GM21423 (cell line): ENCODE measurements at regions not wholly inside any gene's neighbourhood (a gene's known extent, or its start where the extent isn't known, plus 50 kb on each side); places are given as distances from the start of the nearest gene placed in this dataset.

Experiments used
- ATAC-seq: cut with Tn5 transposase; IDR thresholded peaks from one replicate; pipeline ENCODE4 v1.9.1; 2021; ENCODE audit warnings: mild to moderate bottlenecking, moderate library complexity; ENCODE audit not compliant: unreplicated experiment

DNA sequence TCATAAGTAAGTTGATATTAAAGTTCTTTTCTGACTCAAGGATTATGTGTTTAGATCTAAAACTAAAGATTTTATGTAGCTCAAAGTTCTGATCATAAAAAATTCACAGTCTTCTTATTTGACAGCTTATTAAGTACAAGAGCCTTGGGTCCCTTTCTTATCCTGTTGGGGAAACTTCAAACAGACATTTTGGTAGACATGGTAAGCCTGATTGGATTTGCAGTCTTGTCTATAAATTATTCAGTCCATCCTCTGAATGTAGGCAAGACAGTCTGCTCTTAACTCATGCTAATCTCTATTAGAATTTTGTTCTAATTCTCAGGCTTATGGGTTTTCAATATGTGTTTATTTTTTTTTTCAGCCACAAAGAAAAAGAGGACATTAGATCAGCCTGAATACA lies 1718.7 kb upstream of the SLC10A2 start:
- no peak for ATAC-seq

DNA sequence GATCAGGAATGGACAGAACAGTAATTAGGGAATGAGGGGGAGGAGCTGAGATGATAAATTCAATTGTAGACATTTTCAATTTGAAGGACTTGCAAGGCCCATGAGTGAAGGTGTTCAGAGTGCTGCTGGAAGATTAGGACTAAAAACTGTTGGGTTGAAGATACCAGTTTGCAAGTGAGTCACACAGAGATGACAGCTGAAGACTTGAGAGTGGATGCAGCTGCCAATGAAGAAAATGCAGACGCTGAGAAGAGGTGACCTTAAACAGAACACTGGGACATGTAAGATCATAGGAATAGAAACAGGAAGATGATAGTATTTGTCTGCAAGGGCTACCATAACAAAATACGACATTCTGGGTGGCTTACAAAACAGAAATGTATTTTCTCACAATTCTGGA lies 1716.5 kb upstream of the SLC10A2 start:
- ATAC-seq = no peak

DNA sequence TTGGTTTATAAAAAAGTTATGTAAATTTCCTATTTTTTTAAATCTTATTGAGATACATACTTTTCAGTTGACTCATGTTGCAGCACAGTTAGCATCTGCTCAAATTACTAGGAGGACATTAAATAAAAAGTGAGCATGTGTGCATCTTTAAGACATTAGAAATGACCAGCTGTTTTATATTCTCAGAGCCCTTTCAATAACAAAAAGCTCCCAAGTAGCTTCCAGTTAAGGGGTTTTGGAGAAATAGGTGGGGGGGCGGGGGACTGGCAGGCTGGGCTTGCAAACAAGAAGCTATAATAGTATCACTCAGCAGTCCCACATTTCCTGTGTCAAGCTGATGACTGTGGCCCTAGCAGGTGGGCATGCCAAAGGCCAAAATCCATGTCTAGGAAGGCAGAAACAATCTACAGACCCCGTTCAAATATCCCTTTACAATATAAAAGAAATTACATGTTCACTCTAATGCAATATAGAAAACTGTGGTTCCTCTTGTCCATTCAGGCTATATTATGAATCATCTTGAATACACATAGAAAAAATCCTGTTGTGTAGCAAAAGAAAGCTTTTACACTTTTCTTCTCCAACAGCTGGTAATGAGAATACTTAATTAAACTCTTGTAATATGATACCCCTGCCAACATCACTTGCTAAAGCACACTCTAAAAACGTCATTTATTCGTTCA lies 1713.2 kb upstream of the SLC10A2 start:
- ATAC-seq = no peak

DNA sequence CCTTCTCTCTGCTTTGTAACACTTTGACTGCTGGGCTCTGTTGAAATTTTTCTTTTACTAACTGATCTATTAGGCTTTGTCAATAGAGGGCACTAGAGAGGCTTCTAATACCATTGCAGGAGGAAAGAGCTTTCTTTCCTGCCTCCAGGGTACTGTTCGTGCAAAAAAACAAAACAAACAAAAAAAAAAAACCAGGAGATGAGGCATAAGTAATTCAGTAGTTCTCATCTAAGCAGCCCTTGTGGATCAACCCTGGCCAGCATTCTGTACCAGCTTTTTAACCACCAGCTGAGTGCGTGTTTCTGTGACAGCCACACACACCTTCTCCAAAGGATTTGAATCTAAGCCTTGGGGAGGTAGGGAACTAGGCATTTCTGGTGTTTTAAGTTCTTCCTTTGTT lies 1707.6 kb upstream of the SLC10A2 start:
- ATAC-seq = peak; percentile 54

DNA sequence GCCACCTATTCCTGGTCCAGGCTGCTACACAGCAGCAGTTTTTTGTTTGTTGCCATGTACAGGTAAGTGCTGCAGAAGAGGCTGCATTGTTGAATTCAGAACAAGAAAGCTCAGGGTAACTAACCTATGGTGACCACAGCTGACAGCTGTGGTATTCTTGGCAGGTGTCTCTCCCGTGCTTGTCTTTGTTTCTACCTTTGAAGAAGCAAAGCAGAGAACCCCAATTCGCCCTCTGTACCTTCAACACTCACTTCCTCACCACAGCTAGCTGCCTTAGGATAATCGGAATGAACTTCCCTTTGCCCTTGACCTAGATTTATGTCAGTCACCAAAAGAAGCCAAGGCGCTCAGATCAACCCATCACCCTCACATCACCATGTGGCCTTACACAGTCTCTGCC lies 1703.3 kb upstream of the SLC10A2 start:
- no peak for ATAC-seq

DNA sequence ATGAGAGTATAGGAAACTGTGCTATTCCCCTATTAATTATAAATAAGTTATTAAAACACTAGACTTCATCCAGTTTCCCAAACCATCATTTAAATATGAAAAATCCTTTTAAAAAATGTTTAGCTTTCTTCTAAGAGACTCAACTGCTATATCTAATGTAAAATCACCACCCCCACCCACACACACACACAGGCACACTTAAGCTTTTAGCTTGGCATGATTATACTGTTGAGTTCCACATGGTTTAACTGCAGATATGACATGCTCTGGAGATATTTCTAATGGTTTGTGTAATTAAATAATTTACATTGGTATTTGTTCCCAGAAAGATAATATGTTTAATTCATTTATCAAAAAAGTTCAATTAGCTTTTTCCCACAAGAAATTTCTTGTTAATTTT lies 1700.1 kb upstream of the SLC10A2 start:
- ATAC-seq = no peak

DNA sequence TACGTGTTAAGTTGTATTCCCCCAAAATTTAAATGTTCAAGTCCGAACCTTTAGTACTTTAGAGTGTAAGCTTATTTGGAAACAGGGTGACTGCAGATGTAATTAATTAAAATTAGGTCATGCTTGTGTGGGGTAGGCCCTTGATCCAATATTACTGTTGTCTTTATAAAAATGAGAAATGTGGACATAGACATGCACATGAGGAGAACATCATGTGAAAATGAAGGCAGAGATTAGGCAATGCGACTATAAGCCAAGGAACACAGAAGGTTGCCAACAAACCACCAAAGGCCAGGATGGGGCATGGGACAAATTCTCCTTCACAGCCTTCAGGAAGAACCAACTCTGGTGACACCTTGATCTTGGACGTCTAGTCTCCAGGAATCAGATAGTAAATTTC lies 1698.4 kb upstream of the SLC10A2 start:
- no peak for ATAC-seq

DNA sequence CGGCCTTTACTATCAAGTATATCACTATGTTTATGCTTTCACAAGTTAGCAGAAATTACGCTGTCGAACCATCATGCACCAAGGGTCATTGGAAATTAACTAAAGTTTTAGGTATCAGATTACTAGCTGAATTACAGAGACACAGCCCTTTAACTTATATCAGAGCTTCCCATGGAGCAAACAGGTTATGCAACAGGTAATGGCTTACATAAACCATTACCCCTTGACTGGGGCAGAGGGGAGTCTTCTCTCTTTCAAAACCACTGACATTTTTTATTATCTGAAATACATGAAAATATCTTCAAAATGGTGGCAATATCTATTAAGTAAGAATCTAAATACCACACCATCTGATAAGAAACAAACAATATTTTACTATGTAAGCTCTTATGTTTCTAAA lies 1692.9 kb upstream of the SLC10A2 start:
- no peak for ATAC-seq

DNA sequence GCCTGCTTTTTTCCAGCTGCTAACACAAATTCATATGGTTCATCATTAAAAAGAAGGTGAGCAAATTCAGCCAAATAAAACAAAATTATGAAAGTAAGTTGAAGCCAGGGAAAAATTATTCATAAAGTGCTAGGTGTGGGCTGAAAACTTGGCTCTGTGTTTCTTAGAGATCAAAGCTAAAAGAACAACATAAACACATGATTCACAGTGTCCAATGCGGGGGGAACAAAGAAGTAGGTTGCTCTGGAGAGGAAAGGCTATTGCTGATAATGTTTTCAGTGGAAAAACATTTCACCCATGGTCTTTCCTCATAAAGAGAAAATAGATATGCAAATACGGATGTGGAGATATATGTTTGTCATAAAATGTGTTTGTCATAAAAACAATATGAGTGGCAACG lies 1691.5 kb upstream of the SLC10A2 start:
- ATAC-seq = no peak

DNA sequence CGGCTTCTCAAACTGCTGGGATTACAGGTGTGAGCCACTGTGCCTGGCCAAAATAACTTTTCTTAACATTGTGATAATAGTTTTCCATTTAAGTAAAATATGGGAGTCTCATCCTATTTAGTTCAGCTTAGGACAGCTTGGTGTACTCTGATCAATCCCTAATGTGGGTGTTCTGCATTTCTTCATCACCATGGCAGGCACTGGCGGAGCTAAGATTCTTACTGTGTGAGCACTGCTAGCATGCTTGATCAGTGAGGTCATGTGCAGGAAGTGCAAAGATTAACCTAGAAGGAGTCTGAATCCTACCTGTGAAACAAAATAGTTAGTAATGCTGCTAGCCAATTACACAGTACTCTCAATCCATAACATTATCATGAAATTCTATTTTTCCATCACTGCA lies 1684.2 kb upstream of the SLC10A2 start:
- no peak for ATAC-seq

DNA sequence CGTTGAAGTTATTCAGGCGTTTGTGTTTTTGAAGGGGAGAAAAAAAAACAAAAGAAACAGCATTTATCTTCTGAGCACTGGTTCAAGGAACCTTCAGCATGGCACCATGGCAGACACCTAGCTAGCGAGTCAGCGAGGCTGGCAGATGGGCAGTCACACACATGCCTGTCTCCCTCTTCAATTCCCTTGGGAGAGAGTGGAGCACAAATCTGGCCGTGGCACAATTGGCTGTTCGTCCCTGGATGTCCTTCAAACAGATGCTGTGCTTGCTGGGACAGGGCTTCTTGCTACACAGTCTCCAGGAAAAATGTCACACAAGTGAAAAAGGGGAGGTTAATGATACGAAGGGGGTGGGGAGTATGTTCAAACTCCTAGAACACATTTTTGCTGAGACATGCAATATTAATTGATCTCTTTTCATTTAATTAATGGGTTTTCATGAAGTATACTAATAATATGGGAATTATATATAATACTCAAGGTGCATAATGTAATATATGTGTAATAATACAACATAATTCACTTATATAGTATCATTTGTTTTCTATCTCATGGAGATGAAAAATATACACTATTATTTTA lies 1674.5 kb upstream of the SLC10A2 start:
- ATAC-seq = no peak

DNA sequence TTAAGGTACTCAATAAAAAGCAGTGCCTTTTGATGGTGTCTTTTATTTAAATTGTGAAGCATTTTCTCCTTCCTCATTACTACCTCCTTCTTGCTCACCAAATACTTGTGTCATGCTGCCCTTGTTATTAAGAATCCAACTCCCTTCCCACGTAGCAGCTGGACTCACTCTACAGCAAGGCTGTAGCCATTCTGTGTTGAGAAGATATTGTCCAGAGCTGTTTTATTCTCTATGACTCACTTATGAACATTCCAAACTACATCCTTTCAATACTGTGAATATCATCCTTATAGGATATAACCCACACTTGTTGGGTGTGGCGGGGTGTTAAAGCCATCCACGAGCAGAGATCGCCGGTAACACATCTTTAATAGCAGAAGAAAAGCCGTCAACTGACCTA lies 1671.5 kb upstream of the SLC10A2 start:
- ATAC-seq = no peak

DNA sequence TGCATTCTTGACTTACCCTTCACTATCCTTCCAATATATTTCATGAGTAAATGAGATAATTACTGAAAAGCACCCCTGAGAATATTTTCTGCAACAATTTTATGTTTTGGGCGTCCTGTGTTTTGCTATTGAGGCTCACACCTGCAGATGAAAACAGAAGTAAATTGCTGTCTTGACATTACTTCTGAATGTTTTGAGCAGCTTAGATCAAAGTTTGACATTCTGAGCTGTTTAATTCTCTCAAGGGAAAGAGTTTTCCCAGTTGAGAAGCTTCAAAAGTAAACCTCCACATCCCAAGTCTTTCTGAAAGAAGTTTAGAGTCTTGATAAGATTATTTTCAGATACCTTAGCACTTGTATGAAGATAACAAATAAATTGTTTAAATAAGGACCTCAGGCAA lies 1667.2 kb upstream of the SLC10A2 start:
- ATAC-seq = no peak

DNA sequence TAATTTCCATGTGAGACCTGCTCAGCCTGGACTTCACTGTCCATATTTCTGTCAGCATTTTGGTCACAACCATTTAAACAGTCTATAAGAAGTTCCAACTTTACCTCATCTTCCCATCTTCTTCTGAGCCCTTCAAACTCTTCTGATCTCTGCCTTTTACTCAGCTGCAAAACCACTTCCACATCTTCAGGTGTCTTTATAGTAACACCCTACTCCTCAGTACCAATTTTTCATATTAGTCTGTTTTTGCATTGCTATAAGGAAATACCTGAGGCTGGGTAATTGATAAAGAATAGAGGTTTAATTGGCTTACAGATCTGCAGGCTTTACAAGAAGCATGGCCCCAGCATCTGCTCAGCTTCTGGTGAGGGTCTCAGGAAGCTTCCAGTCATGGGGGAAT lies 1648.9 kb upstream of the SLC10A2 start:
- no peak for ATAC-seq

DNA sequence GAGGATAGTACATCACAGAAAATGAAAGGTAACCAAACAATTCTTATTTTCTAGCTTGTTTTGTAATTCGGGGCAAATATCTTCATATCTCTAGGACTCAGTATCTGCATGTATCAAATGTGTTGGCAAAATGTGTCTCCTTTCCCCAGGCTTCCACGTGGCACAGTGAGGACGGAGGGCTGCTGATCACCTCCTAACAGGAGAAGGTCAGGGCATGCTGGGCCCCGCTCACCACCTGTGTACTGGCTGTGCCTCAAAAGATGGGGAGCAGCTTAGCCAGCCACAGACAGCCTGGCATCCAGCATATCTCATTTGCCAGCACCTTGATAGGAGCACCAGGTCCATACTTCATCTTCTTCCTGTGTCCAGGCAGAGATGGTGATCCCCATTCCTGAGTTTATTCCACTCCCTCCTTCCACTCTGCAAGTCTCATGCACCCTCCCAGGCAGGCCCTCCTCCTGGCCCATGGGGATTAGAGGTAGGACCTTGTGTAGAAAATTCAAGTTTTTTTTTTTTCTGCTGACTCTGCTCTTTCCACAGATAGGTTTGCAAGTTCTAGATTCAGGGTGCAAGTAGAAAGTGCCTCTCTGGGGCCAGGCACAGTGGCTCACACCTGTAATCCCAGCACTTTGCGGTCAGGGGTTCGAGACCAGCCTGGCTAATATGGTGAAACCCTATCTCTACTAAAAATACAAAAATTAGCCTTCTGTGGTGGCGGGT lies 1639.0 kb upstream of the SLC10A2 start:
- no peak for ATAC-seq

DNA sequence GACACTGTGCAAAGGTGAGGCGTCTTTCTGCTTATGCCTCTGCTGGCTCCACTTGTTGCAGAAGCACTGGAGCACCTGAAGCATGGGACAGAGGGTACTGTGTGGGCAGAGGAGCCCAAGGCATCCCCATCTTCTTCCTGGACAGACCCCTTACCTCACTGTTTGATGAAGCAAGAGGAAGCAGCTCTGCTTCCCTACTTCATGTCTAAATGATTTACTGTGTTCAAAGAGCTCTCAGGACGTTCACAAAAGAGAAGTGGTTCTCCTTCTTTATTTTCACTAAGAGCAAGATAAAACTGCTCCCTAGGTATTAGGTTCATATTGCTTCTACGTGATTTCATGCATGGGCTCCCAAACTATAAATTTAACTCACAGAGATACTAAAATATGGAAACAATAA lies 1635.4 kb upstream of the SLC10A2 start:
- ATAC-seq = no peak

DNA sequence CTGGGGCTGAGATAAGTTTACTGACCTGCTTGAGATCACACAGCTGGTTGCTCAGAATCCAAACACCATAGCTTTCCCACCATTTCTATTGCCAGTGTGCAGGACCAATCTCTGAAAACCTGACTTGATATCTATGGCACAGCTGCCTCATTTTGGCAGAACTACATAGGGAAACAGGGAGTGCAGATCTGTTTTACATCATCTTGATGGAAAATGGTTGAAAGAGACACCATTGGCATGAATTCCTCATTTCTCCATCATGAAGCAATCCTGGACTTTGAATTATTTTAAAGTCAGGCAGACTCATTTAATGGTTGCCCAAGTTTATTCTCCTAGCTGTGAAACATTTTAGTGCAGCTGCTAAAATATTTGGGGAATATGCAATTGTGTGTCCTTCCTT lies 1628.2 kb upstream of the SLC10A2 start:
- ATAC-seq = no peak

DNA sequence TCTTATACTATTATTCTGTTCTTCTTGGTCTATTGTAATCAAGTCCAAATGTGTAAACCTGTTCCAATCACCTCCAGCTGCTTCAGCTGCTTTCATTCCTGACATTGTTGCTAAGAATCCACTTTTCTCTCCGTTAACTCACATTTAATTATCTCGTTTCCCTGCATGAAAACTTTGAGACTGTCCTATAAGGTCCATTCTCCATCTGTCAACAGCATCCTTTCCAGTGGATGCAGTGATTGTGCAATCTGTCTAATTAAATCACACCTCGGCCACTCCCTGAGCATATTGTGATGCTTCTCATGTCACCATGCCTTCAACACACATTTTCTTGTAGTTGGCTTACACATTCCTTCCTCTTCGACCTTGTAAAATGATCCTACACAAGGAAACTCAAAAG lies 1626.9 kb upstream of the SLC10A2 start:
- no peak for ATAC-seq

DNA sequence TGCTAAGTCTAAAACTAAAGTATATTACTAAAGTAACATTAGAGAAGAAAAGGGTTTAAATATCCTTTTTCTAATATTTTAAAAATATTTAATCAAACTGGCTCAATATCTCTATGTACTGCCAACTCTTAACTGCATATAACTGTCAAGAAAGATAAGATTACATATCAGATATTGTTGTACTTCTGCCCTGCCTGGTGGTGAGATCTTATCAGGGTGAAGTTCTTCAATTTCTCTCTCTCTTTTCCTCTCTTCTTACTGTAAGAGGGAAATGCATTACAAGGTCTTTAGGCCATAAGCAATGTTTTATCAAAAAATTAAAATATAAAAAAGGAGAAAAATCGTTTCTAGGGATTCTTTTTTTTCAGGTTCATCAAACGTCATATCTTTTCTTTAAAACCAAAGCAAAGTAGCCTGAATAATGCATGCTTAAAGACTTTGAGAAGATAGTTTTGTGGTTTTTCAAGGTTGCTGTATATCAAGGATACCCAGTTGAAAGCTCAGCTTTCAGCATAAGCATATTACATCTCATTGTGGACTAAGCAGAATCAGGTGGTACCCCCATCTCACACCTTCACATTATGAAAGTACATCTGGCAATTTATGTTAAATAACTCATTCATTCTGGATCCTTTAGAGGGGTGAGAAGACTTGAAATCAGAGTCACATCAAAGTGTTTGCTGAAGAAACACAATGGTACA lies 1625.7 kb upstream of the SLC10A2 start:
- ATAC-seq = no peak

DNA sequence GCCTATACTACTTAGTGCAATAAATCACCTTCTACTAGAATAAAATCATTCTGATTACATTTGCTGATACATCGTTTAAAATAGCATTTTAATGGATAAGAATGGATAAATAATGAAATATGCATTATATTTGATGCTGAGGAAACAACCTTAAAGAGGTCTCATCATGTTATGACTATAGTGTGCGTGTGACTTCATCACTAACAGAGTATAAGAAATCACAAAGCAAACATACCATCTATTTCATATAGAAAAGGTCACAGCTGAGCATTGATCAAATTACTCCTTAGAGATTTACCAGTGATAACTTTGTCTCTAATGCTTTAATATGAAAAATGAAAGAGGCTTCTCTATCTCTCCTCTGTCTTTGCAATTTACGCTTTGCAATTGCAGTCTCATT lies 1620.3 kb upstream of the SLC10A2 start:
- ATAC-seq = no peak

DNA sequence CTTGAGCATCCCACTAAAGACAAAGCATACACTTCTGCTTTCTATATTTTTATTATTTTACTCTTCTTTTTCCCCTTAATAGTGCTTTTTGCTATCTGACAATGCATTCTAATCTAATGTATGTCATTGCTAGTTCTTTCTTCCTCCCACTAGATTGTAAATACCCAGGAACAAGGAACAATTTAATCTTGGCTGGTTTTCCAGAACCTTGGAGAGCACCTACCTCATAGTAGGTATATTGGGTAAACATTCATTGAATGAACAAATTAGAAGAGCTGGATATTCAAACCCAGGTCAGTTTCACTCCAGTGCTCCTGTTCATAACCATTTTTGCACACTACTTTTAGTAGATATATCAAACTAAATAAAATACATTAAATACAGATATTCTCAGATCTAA lies 1617.6 kb upstream of the SLC10A2 start:
- ATAC-seq = no peak

DNA sequence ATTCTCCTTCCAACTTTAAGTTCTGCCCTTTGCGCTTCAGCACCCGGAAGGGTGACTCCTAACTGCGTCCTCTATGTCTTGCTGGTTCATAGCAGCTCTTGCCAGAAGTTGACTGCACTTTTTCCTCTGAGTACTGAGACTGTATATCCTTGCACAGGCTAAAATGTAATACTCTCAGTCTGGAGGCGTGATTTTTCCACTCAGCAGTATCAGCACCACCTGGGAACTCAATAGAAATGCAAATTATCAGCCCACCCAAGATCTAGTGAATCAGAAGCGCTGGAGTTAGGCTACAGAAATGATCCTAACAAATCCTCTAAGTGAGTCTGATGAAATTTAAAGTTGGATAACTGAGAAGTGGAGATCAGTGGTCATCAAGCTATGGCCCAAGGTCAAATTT lies 1611.9 kb upstream of the SLC10A2 start:
- ATAC-seq = no peak
